Spleen (tissue), 7 donors: ENCODE measurements at regions not wholly inside any gene's neighbourhood (a gene's known extent, or its start where the extent isn't known, plus 50 kb on each side); places are given as distances from the start of the nearest gene placed in this dataset.

Experiments used
- POLR2A ChIP-seq, 3 donors: fragments of 450-650 bp; IDR thresholded peaks; one replicate each; pipeline ENCODE4 v1.5.1; 2017; ENCODE audit warnings: antibody characterized with exemption in 3 of 3, mild to moderate bottlenecking in 1 of 3
- POLR2AphosphoS5 ChIP-seq, 3 donors: sonication (generic); formaldehyde crosslinking; IDR thresholded peaks; one replicate each; pipeline ENCODE4 v1.5.1; 2017; ENCODE audit warnings: antibody characterized with exemption in 3 of 3
- TF ChIP-seq, protein P1 (sequence below), 11 experiments: fragments of 200-600 bp in 7 of 11; fragments of 450-650 bp in 4 of 11; sonication (generic) in 4 of 11; IDR thresholded peaks in 8 of 11; conservative IDR thresholded peaks in 3 of 11; 1 replicate in 7 of 11; 2 replicates in 4 of 11; pipeline versions ENCODE4 v1.4.0 to v1.8.0; 2016 to 2021; ENCODE audit warnings: antibody characterized with exemption in 11 of 11, inconsistent platforms in 4 of 11, mild to moderate bottlenecking in 1 of 11
- donor health status: DM: no; HTN: no; CAD: no; lungs with moderate emphysema.
- donor health status: DM: no; HTN: no; CAD: no.
- donor health status: DM: no; HTN: no; CAD: no.

GRCh38 chr12:46904406-46905238 is 78.8 kb upstream of the SLC38A4 start:
- no peak for TF ChIP-seq POLR2AphosphoS5 (IDR thresholded peaks at IDR 0.05)
- no peak for TF ChIP-seq POLR2A (IDR thresholded peaks at IDR 0.05)
- TF ChIP-seq, protein P1, sequence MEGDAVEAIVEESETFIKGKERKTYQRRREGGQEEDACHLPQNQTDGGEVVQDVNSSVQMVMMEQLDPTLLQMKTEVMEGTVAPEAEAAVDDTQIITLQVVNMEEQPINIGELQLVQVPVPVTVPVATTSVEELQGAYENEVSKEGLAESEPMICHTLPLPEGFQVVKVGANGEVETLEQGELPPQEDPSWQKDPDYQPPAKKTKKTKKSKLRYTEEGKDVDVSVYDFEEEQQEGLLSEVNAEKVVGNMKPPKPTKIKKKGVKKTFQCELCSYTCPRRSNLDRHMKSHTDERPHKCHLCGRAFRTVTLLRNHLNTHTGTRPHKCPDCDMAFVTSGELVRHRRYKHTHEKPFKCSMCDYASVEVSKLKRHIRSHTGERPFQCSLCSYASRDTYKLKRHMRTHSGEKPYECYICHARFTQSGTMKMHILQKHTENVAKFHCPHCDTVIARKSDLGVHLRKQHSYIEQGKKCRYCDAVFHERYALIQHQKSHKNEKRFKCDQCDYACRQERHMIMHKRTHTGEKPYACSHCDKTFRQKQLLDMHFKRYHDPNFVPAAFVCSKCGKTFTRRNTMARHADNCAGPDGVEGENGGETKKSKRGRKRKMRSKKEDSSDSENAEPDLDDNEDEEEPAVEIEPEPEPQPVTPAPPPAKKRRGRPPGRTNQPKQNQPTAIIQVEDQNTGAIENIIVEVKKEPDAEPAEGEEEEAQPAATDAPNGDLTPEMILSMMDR (IDR thresholded peaks at IDR 0.05 in 8 of 11, conservative IDR thresholded peaks at IDR 0.05 in 3 of 11): no peak
